Neuron (in vitro differentiated cells): ENCODE measurements at regions not wholly inside any gene's neighbourhood (a gene's known extent, or its start where the extent isn't known, plus 50 kb on each side); places are given as distances from the start of the nearest gene placed in this dataset.

Source experiments
- H2AFZ ChIP-seq: one replicate; pipeline ENCODE4 v1.6.1; 2013; ENCODE audit warnings: low read depth, mild to moderate bottlenecking, inconsistent platforms, low read length, moderate library complexity
- H3K27me3 ChIP-seq: one replicate; pipeline ENCODE4 v1.6.1; 2013; ENCODE audit warnings: low read length; ENCODE audit not compliant: insufficient read depth
- H3K36me3 ChIP-seq: one replicate; pipeline ENCODE4 v1.6.1; 2013; ENCODE audit warnings: low read length; ENCODE audit not compliant: insufficient read depth
- H3K4me1 ChIP-seq: one replicate; pipeline ENCODE4 v1.6.1; 2013; ENCODE audit warnings: low read length; ENCODE audit not compliant: insufficient read depth
- H3K4me3 ChIP-seq: 2 replicates; pipeline ENCODE4 v1.5.1; 2013; ENCODE audit warnings: mild to moderate bottlenecking, low read length, moderate library complexity
- H3K9me3 ChIP-seq: one replicate; pipeline ENCODE4 v1.6.1; 2013; ENCODE audit warnings: low read length

DNA sequence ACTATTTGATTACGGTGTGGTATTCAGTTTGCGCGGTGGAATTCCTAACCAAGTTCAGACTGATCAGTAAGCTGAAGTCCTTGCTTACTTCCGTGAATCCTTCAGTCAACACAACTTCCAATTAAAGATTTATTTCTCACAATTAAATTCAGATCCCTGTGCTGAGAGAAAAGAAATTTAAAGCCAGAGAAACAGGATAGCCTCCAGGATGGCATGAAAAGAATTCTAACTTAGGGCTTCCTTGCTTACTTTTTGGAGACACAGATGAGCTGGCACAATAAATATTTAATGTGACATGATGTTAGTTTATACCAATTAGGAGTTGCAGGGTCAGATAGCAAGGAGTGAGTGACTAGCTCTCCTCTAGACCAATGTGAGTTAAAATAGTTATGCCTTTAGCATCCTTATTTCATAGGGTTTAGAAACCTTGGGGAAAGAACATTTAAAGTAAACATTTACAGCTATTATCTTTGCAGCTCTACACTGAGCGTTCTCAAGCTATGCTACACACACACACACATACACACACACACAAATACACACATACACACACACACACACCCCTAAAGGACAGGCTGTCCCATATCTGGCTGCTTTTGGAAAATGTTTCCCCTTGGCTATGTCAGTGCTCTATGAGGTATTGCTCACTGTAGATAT is 151.0 kb downstream of the TRIB2 start:
- Histone ChIP-seq H3K9me3 (peaks cover 6% of the 10 kb centered on the region), H3K4me1 (no peaks in the 10 kb centered on the region), H3K36me3 (no peaks in the 10 kb centered on the region)

DNA sequence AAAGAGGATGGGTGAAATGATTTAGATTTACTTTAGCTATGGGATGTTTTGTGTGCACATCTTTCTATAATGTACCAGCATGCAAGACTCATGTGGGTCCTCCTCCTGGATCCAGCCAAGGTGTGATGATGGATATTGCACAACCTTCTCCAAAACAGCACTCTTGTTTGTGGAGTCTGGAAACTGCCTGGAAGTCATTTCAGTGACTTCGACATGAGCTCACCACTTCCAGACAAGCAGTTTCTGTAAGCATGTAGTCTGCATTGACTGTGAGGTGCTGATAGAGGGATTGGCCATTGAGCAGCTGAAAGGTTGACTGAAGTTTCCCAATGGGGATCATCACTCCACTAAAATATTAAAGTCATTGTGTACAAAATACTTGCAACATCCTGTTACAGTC is 154.0 kb downstream of the TRIB2 start:
- Histone ChIP-seq H3K4me3 (no peak overlapping the region), H2AFZ (no peak overlapping the region), H3K4me1 (no peaks in the 10 kb centered on the region), H3K27me3 (no peaks in the 10 kb centered on the region), H3K9me3 (no peaks in the 10 kb centered on the region), H3K36me3 (no peaks in the 10 kb centered on the region)

More for the DNA sequence above, 151.0 kb downstream of the TRIB2 start:
- Histone ChIP-seq H3K27me3 (no peaks in the 10 kb centered on the region), H3K4me3 (no peak overlapping the region), H2AFZ (no peak overlapping the region)

DNA sequence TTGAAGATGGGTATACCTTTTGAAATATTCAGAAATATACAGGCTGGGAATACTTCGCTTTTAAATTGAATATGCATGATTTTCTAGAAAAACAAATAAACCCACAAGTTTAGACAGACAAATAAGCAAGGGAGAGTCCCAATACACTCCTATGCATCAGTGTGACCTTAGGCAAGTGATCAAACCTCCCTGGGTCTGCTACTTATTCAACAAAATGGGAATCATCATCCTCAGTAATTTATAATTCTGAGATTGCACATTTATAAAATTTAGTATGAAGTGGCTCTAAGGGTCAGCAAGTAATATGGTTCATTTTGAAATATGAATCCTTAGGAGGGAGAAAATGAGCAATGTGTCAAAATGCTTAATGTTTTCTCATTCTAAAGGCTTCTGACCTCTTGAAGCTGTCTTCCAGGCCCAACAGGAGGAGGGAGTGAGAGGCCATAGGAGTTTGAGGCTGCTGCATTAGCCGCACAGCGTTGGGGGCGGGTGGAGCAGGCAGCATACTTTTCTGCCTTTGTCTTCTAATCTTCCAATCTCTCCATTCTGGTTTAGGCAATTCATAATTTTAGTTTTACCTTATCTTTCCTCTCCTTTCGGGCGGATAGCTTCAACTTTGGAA is 155.1 kb downstream of the TRIB2 start:
- Histone ChIP-seq H3K4me1 (no peaks in the 10 kb centered on the region), H2AFZ (no peak overlapping the region), H3K27me3 (no peaks in the 10 kb centered on the region), H3K36me3 (no peaks in the 10 kb centered on the region), H3K4me3 (no peak overlapping the region), H3K9me3 (no peaks in the 10 kb centered on the region)

DNA sequence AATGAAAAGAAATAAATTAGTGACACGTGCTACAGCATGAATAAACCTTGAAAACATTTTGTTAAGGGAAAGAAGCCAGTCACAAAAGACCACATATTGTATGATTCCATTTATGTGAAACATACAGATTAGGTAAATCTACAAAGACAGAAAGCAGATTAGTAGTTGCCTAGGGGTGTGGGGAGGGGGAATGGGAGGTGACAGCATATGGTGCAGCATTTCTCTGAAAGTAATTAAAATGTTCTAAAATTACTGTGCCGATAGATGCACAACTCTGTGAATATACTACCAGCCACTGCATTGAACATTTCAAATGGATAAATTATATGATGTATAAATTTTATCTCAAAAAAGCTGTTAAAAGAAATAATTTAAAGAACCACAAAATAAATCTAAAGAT is 161.0 kb downstream of the TRIB2 start:
- H3K9me3 ChIP-seq, result no peaks in the 10 kb centered on the region
- H3K27me3 ChIP-seq, result no peaks in the 10 kb centered on the region
- no peaks in the 10 kb centered on the region for H3K4me1 ChIP-seq
- H3K4me3 ChIP-seq, result no peak overlapping the region
- H3K36me3 ChIP-seq, result no peaks in the 10 kb centered on the region
- H2AFZ ChIP-seq, result no peak overlapping the region

DNA sequence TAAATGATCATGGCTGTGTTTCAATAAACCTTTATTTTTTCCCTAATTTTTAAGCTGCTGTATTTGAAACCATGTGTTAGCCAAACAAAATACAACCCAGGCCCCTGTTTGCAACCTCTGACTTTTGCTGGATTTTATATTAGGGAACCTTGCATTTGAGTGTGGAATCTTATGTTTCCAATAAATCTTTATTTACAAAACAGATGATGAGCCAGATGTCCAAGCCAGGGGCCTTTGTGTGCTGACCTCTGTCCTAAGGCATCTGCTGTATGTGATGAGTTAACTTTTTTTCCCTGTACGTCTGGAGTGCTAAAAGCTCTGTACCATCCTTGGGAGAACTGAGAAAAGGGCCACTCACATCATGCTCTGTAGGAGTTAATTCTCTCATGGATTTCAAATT is 162.9 kb downstream of the TRIB2 start:
- Histone ChIP-seq H3K4me3 (no peak overlapping the region), H3K4me1 (no peaks in the 10 kb centered on the region), H3K27me3 (no peaks in the 10 kb centered on the region), H3K9me3 (no peaks in the 10 kb centered on the region), H2AFZ (no peak overlapping the region), H3K36me3 (no peaks in the 10 kb centered on the region)

DNA sequence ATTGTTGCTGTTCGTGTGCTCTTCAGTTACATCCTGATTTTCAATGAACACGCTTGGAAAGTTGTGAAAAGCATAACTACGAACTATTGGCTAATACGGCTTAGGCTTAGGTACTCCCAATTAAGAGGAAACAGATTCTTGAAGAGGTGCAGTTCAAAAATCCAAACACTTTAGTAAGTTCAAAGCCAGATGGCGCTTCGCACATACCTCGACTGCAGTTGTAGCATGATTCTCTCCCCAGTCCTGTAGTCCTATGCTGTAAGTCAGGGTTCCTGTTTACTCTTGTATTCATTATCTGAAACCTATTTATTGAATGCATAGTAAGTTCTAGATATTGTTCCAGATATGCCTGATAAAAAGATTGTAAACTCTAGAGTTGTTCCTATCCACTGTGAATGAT is 165.2 kb downstream of the TRIB2 start:
- Histone ChIP-seq H3K4me1 (no peaks in the 10 kb centered on the region), H3K9me3 (no peaks in the 10 kb centered on the region), H3K36me3 (no peaks in the 10 kb centered on the region), H2AFZ (no peak overlapping the region), H3K27me3 (no peaks in the 10 kb centered on the region), H3K4me3 (no peak overlapping the region)

DNA sequence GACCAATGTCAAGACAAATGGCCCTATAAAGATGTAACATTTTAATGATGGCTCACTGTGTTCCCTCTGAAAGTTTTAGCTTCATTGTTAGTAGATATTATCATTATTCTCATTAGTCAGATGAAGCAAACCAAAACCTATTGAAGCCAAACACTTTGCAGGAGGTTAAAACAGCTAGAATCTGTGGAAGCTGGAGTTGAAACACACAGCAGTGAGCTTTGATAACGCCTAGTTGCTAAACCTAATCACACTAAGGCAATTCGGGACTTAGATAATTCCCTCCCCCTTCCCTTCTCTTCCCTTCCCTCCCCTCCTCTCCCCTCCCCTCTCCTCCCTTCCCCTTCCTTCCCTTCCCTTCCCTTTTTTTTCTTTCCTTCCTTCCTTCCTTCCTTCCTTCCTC is 165.7 kb downstream of the TRIB2 start:
- no peaks in the 10 kb centered on the region for H3K36me3 ChIP-seq
- no peak overlapping the region for H2AFZ ChIP-seq
- no peaks in the 10 kb centered on the region for H3K4me1 ChIP-seq
- no peak overlapping the region for H3K4me3 ChIP-seq
- no peaks in the 10 kb centered on the region for H3K27me3 ChIP-seq
- H3K9me3 ChIP-seq, result no peaks in the 10 kb centered on the region

DNA sequence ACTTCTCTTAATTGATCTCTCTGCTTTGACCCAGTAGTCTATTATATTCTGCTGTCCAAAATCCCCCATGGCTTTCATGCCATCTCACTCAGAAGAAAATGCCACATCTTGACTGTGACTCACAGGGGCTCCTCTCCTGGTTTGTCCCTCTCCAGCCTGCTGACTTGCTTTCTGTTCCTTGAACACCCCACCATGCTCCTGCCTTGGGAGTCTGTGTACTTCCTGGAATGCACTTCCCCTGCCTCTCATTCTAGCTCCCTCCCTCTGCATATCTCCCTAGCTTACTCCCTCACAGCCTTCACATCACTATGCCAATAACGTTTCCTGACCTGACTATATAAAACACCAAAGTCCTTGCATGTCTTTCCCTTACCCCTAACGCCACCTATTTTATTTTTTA is 167.2 kb downstream of the TRIB2 start:
- Histone ChIP-seq H3K4me1 (no peaks in the 10 kb centered on the region), H3K9me3 (no peaks in the 10 kb centered on the region), H2AFZ (no peak overlapping the region)

DNA sequence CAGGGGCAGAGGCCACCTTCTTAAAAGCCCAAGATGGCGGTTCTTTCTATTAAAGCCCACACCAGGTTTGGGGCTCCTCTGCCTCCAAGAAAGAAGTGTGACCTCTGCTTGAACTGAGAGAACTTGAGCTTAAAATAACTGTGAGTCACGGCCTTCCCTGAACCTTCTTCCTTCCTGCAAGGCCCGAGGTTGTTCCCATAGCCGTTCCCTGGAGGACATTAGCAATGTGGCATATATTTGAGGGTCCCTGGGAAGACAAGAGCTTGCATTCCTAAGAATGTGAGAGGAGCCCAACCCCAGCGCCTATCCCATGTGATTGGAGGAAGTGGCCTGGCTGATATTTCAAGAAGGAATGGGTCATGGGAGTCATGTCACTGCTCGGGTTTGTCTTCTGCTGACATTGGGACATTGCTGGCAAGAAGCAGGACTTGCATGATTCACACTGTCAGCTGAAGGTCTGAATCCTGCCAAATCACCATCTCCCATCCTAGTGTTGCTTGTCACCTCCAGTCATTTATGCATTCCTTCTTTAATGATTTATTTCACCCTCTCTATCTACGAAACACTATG is 168.1 kb downstream of the TRIB2 start:
- no peaks in the 10 kb centered on the region for H3K36me3 ChIP-seq
- H3K4me1 ChIP-seq, result no peaks in the 10 kb centered on the region
- H3K9me3 ChIP-seq, result no peaks in the 10 kb centered on the region
- H2AFZ ChIP-seq, result no peak overlapping the region
- H3K4me3 ChIP-seq, result no peak overlapping the region
- H3K27me3 ChIP-seq, result no peaks in the 10 kb centered on the region

More for the DNA sequence above, 167.2 kb downstream of the TRIB2 start:
- Histone ChIP-seq H3K36me3 (no peaks in the 10 kb centered on the region), H3K27me3 (no peaks in the 10 kb centered on the region), H3K4me3 (no peak overlapping the region)

DNA sequence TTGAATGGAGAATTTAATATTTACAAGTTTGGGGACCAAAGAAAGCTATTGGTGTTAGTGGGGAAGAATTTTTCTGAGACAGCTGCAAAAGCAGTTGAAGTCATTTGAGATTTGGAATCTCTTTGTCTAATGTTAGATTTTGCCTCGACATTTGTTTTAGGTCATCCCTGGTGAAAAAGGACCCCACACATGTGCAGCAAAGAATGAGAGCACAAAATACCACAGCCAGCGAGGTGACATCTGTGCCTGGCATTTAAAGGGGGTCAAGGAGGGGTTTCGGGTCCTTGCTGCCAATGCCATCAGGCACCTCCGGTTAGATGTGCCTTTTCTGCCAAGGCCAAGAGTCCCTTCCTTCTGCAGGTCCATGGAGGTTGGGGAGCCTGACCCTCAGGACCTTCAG is 173.3 kb downstream of the TRIB2 start:
- no peaks in the 10 kb centered on the region for H3K27me3 ChIP-seq
- peaks cover 2% of the 10 kb centered on the region for H3K9me3 ChIP-seq
- H3K4me1 ChIP-seq, result no peaks in the 10 kb centered on the region
- no peak overlapping the region for H3K4me3 ChIP-seq
- no peaks in the 10 kb centered on the region for H3K36me3 ChIP-seq
- H2AFZ ChIP-seq, result no peak overlapping the region

DNA sequence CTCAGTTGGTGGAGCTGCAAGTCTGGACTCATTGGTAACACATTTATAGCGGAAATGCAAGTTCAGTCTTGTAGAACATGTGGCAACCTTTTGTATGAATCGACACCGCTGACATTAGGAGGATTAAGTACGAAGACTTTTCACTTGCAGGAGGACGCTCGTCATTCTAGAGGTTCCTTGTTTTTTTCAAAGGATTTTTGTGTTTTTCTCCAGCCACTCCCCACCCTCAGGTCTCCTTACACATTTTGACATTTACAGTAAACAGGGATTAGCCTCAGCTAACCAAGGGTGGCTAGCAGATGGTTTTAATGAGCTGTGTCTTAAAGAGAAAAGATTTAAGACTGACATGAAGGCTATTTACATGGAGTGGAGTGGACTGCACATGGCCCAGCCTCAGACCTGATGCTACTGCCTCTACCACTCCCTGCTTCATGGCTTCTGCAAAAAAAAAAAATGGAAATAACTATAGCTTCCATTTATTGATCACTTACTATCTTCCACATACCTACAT is 173.8 kb downstream of the TRIB2 start:
- Histone ChIP-seq H3K9me3 (peaks cover 2% of the 10 kb centered on the region), H2AFZ (no peak overlapping the region), H3K4me3 (no peak overlapping the region), H3K4me1 (no peaks in the 10 kb centered on the region), H3K27me3 (no peaks in the 10 kb centered on the region), H3K36me3 (no peaks in the 10 kb centered on the region)

DNA sequence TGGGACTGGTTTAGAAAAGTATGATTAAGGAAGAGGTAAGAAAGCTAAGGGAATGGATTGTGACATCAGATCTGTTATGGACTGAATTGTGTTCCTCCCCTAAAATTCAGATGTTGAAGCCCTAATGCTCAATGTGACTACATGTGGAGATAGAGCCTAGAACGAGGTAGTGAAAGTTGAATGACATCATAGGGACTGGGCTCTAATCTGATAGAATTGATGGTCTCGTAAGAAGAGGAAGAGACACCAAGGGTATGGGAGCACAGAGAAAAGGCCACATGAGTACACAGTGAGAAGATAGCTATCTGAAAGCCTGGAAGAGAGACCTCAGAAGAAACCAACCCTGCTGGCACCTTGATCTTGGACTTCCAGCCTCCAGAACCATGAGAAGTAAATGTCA is 178.3 kb downstream of the TRIB2 start:
- no peaks in the 10 kb centered on the region for H3K4me1 ChIP-seq
- no peak overlapping the region for H2AFZ ChIP-seq
- no peaks in the 10 kb centered on the region for H3K27me3 ChIP-seq
- H3K36me3 ChIP-seq, result no peaks in the 10 kb centered on the region
- peaks cover 3% of the 10 kb centered on the region for H3K9me3 ChIP-seq
- H3K4me3 ChIP-seq, result no peak overlapping the region

DNA sequence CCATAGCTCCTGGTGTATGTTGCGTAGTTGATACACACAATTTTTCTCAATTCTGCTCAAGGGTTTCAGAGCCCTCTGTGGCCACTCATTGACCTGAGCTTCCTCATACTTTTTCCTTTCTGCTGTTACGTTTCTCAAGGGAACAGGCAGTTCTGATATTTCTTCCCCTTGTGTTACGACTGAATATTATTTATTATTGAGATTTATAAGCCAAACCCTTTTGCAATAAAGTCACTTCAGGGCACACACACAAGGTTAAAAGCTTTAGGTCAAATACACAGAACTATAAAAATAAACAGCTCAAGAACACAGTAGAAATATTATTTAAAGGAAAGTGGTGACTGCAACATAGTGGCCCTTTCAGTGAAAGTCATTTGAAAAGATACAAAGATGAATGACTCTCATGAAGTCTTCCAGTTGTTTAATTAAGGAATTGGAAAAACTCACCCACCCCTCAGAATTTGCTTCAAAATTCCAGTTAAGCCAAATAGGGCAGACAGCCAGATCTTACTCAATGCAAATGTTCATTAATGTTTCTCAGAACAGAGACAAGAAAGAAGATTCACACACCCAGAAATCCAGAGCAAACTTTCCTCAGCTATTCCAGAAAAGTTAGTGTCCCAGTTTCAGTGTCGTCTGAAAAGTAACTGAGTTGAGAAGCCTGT is 179.7 kb downstream of the TRIB2 start:
- peaks cover 3% of the 10 kb centered on the region for H3K9me3 ChIP-seq
- no peaks in the 10 kb centered on the region for H3K36me3 ChIP-seq
- H3K4me1 ChIP-seq, result no peaks in the 10 kb centered on the region
- no peak overlapping the region for H2AFZ ChIP-seq
- H3K4me3 ChIP-seq, result no peak overlapping the region
- H3K27me3 ChIP-seq, result no peaks in the 10 kb centered on the region
